Loucy (cell line): ENCODE measurements at regions not wholly inside any gene's neighbourhood (a gene's known extent, or its start where the extent isn't known, plus 50 kb on each side); places are given as distances from the start of the nearest gene placed in this dataset.

Experiments
- H2AFZ ChIP-seq: fragments of 200-600 bp; sonication (generic); 2 replicates; pipeline ENCODE4 v1.6.0; 2016; ENCODE audit warnings: antibody characterized with exemption, mild to moderate bottlenecking, low read length, moderate library complexity
- H3F3A ChIP-seq: fragments of 200-600 bp; 2 replicates; pipeline ENCODE4 v1.6.0; 2016; ENCODE audit warnings: antibody characterized with exemption, low read depth, mild to moderate bottlenecking
- H3K27me3 ChIP-seq: fragments of 200-600 bp; sonication (generic); 2 replicates; pipeline ENCODE4 v1.6.1; 2014; ENCODE audit warnings: low read length, mild to moderate bottlenecking; ENCODE audit not compliant: insufficient read depth, poor library complexity, severe bottlenecking
- H3K36me3 ChIP-seq: fragments of 200-600 bp; sonication (generic); 2 replicates; pipeline ENCODE4 v1.6.1; 2016; ENCODE audit warnings: low read length; ENCODE audit not compliant: insufficient read depth
- H3K4me1 ChIP-seq: fragments of 200-600 bp; sonication (generic); 2 replicates; pipeline ENCODE4 v1.5.1; 2014; ENCODE audit warnings: low read length, mild to moderate bottlenecking; ENCODE audit not compliant: insufficient read depth, poor library complexity, severe bottlenecking
- H3K4me2 ChIP-seq: fragments of 200-600 bp; sonication (generic); 2 replicates; pipeline ENCODE4 v1.6.0; 2014; ENCODE audit warnings: antibody characterized with exemption, low read length, low read depth, mild to moderate bottlenecking; ENCODE audit not compliant: poor library complexity, severe bottlenecking
- H3K4me3 ChIP-seq: fragments of 200-600 bp; sonication (generic); 2 replicates; pipeline ENCODE4 v1.5.1; 2014; ENCODE audit warnings: low read length, mild to moderate bottlenecking, mixed read lengths; ENCODE audit not compliant: poor library complexity, severe bottlenecking
- H3K79me2 ChIP-seq: fragments of 200-600 bp; sonication (generic); 2 replicates; pipeline ENCODE4 v1.6.1; 2014; ENCODE audit warnings: low read length; ENCODE audit not compliant: insufficient read depth
- H3K9ac ChIP-seq: fragments of 200-600 bp; sonication (generic); 2 replicates; pipeline ENCODE4 v1.6.0; 2014; ENCODE audit warnings: mild to moderate bottlenecking, low read depth, low read length, moderate library complexity; ENCODE audit not compliant: poor library complexity, severe bottlenecking
- H3K9me2 ChIP-seq: fragments of 200-600 bp; sonication (generic); replicated peaks from 2 replicates; pipeline ENCODE4 v1.6.1; 2016; ENCODE audit warnings: low read depth, low read length, mixed read lengths
- H3K9me3 ChIP-seq: fragments of 200-600 bp; sonication (generic); 2 replicates; pipeline ENCODE4 v1.6.1; 2014; ENCODE audit warnings: mild to moderate bottlenecking, antibody characterized with exemption, low read length, low read depth; ENCODE audit not compliant: insufficient read depth
- H4K20me1 ChIP-seq: fragments of 200-600 bp; sonication (generic); 2 replicates; pipeline ENCODE4 v1.6.0; 2014; ENCODE audit warnings: antibody characterized with exemption, low read length, mild to moderate bottlenecking; ENCODE audit not compliant: insufficient read depth, poor library complexity, severe bottlenecking
- CTCF ChIP-seq: fragments of 200-600 bp; sonication (generic); conservative IDR thresholded peaks from 2 replicates; pipeline ENCODE4 v1.5.1; 2014; ENCODE audit warnings: mild to moderate bottlenecking, antibody characterized with exemption, low read length
- EZH2phosphoT487 ChIP-seq: fragments of 200-600 bp; IDR thresholded peaks from 2 replicates; pipeline ENCODE4 v1.6.1; 2018; ENCODE audit warnings: antibody characterized with exemption, mild to moderate bottlenecking, moderate library complexity, borderline replicate concordance

GRCh38 chr10:131679926-131680325, 220.9 kb upstream of the PPP2R2D start:
- no peaks in the 10 kb centered on the region for H3K9me2 ChIP-seq
- H2AFZ ChIP-seq, result no peak overlapping the region
- H3K4me1 ChIP-seq, result no peaks in the 10 kb centered on the region
- H3F3A ChIP-seq, result no peaks in the 10 kb centered on the region
- no peak overlapping the region for H3K4me3 ChIP-seq
- H3K27me3 ChIP-seq, result no peaks in the 10 kb centered on the region
- H4K20me1 ChIP-seq, result no peaks in the 10 kb centered on the region
- H3K36me3 ChIP-seq, result no peaks in the 10 kb centered on the region
- H3K9me3 ChIP-seq, result no peaks in the 10 kb centered on the region; the same call in 1 of the 2 replicates
- H3K79me2 ChIP-seq, result no peaks in the 10 kb centered on the region
- TF ChIP-seq CTCF, result no peak
- H3K4me2 ChIP-seq, result no peak overlapping the region
- no peak overlapping the region for H3K9ac ChIP-seq

GRCh38 chr10:131681122-131681521, 219.7 kb upstream of the PPP2R2D start:
- H3K4me2 ChIP-seq, result no peak overlapping the region
- H3K9ac ChIP-seq, result no peak overlapping the region
- no peak overlapping the region for H3K4me3 ChIP-seq
- no peaks in the 10 kb centered on the region for H4K20me1 ChIP-seq
- H3K4me1 ChIP-seq, result no peaks in the 10 kb centered on the region
- no peaks in the 10 kb centered on the region for H3K9me2 ChIP-seq
- H3F3A ChIP-seq, result no peaks in the 10 kb centered on the region
- H3K27me3 ChIP-seq, result no peaks in the 10 kb centered on the region
- TF ChIP-seq EZH2phosphoT487 (no peak), CTCF (no peak)
- no peaks in the 10 kb centered on the region for H3K36me3 ChIP-seq
- no peaks in the 10 kb centered on the region; the same call in 1 of the 2 replicates for H3K9me3 ChIP-seq
- no peaks in the 10 kb centered on the region for H3K79me2 ChIP-seq
- no peak overlapping the region for H2AFZ ChIP-seq

- Histone ChIP-seq H3K4me3 (no peak overlapping the region), H2AFZ (no peak overlapping the region), H4K20me1 (no peaks in the 10 kb centered on the region), H3K27me3 (no peaks in the 10 kb centered on the region), H3K36me3 (no peaks in the 10 kb centered on the region), H3K9me3 (no peaks in the 10 kb centered on the region; the same call in 1 of the 2 replicates), H3K4me2 (no peak overlapping the region), H3K9me2 (no peaks in the 10 kb centered on the region), H3F3A (no peaks in the 10 kb centered on the region), H3K79me2 (no peaks in the 10 kb centered on the region), H3K9ac (no peak overlapping the region), H3K4me1 (no peaks in the 10 kb centered on the region)
- TF ChIP-seq CTCF, result no peak
- TF ChIP-seq EZH2phosphoT487, result no peak
These were observed 219.2 kb upstream of the PPP2R2D start for GRCh38 chr10:131681656-131682055.
